ENCODE measurements at regions not wholly inside any gene's neighbourhood (a gene's known extent, or its start where the extent isn't known, plus 50 kb on each side); places are given as distances from the start of the nearest gene placed in this dataset.

- TF ChIP-seq CTCF (IDR thresholded peaks at IDR 0.05): no peak
- Histone ChIP-seq H3K9me3 (no peaks in the 10 kb centered on the region), H3K4me3 (no peak overlapping the region), H3K36me3 (no peaks in the 10 kb centered on the region), H3K4me1 (no peaks in the 10 kb centered on the region), H3K27ac (no peak overlapping the region), H3K27me3 (no peaks in the 10 kb centered on the region)
- 92 to 94% methylated on average over 3 of the region's 3 CpGs for WGBS, 2 donors
- intact Hi-C loops (cut with DNase I): no loop called here
- FAIRE-seq (no peak), DNase-seq (no peak), ATAC-seq (no peak)
Observed at GRCh38 chr4:100576570-100576969, 58.7 kb upstream of the EMCN start.

GRCh38 chr4:100574607-100575006 is 56.8 kb upstream of the EMCN start:
- Histone ChIP-seq H3K36me3 (no peaks in the 10 kb centered on the region), H3K4me1 (no peaks in the 10 kb centered on the region), H3K9me3 (no peaks in the 10 kb centered on the region), H3K27ac (no peak overlapping the region), H3K4me3 (no peak overlapping the region), H3K27me3 (no peaks in the 10 kb centered on the region)
- intact Hi-C loops (cut with DNase I): no loop called here
- ATAC-seq: no peak
- no peak for DNase-seq
- 93 to 98% methylated on average over 2 of the region's 2 CpGs for WGBS, 2 donors
- FAIRE-seq: no peak
- TF ChIP-seq CTCF (IDR thresholded peaks at IDR 0.05): no peak

GRCh38 chr4:100569196-100569595 is 51.4 kb upstream of the EMCN start:
- H3K27ac ChIP-seq: no peak overlapping the region
- DNase-seq (no peak), FAIRE-seq (no peak), ATAC-seq (no peak)
- no peaks in the 10 kb centered on the region for H3K4me1 ChIP-seq
- H3K4me3 ChIP-seq: no peak overlapping the region
- intact Hi-C loops (cut with DNase I): no loop called here
- no peaks in the 10 kb centered on the region for H3K9me3 ChIP-seq
- no peaks in the 10 kb centered on the region for H3K27me3 ChIP-seq
- 77 to 94% methylated on average over 2 of the region's 2 CpGs for WGBS, 2 donors
- no peak for TF ChIP-seq CTCF (IDR thresholded peaks at IDR 0.05)
- H3K36me3 ChIP-seq: no peaks in the 10 kb centered on the region
